NOMO-1 treated with dmso at 0.1 percent for 144 hours (cell line): ENCODE measurements at regions not wholly inside any gene's neighbourhood (a gene's known extent, or its start where the extent isn't known, plus 50 kb on each side); places are given as distances from the start of the nearest gene placed in this dataset.

Experiments used
- DNase-seq: peaks from one replicate; lab custom pipeline; 2025; ENCODE audit not compliant: unreplicated experiment; lab: John Stamatoyannopoulos, UW

- no peak for DNase-seq
Observed at GRCh38 chr14:101117543-101117942, 214.0 kb upstream of the RTL1 start.

- no peak for DNase-seq
Observed at GRCh38 chr14:101118233-101118632, 214.7 kb upstream of the RTL1 start.

GRCh38 chr14:101118746-101119591 is 215.4 kb upstream of the RTL1 start:
- DNase-seq, result no peak

- no peak for DNase-seq
Observed at GRCh38 chr14:101119830-101120571, 216.5 kb upstream of the RTL1 start.

- peak; percentile 83 for DNase-seq
Observed at GRCh38 chr14:101120641-101121507, 217.4 kb upstream of the RTL1 start.

DNA sequence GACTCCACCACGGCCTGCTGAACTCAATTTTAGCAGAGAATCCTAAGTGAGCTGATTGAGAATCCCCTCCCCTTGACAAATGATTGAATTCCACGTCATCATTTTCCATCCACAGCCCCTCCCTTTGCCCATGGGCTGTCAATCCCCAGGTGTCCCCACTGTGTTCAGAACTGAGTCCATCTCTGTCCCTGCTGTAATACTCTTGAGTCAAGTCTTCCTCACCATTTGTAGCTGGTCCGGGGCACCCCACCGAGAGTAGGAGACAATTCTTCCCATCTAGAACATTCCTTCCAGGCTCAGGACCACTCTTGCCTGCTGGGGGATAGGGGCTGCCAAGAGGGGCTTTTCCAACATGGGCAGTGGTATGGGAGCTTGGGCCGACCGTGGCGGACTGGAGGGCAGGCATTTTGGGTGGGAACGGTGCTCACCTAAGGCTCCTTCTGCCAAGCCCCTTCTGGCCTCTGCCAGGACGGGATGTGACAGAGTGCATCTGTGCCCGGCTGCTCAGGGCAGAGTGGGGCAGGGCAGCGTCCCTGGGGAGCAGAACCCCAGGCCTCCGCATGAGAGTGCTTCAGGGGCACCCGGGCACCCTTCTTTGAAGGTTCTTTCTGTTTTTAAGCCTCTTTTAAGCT is 218.1 kb upstream of the RTL1 start:
- no peak for DNase-seq

DNA sequence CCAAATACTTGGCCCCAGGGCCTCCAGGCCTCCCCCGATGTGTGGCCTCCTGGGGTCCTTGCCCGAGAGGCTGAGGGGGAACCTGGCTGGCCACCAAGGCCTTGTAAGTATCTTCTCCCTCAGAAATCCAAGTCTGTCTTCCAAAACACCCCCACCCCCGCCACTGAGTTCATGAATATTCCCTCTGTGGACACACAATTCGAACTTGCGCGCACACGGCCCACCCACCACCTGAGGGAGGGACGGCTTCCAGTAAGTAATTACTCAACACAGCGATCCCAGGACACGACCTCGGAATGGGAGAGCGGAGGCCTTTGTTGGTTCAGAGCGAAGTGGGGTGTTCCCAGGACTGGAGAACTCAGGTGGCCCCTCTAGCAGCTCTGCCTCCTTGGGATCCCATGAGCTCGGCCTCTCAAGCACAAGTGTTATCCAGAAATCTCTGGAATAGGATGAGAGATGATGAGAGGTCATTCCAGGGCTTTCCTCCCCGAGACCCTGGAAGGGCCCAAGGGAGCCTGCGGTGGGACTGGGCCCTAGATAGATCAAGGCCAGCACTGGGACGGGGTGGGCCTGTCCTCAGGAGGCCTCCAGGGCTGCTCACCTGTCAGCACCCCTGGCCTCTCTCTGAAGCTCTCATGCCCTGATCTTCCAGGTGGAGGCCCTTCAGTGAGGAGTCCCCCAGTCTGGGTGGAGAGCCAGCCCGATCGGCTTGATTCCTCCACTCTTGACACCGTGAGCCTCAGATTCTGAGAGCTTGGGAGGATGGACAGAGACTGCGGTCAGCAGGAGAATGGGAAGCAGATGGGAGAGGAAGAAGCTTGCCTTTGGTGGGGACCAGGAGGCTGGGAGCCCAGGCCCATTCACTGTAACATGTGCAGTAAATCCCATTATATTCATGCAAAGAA is 219.0 kb upstream of the RTL1 start:
- no peak for DNase-seq

- DNase-seq, result no peak
Observed at GRCh38 chr14:101123618-101124510, 220.3 kb upstream of the RTL1 start.

- no peak for DNase-seq
Observed at GRCh38 chr14:101124815-101125214, 221.3 kb upstream of the RTL1 start.

GRCh38 chr14:101125313-101125712 is 221.8 kb upstream of the RTL1 start:
- DNase-seq, result no peak

GRCh38 chr14:101125719-101126651 is 222.5 kb upstream of the RTL1 start:
- DNase-seq, result no peak

DNA sequence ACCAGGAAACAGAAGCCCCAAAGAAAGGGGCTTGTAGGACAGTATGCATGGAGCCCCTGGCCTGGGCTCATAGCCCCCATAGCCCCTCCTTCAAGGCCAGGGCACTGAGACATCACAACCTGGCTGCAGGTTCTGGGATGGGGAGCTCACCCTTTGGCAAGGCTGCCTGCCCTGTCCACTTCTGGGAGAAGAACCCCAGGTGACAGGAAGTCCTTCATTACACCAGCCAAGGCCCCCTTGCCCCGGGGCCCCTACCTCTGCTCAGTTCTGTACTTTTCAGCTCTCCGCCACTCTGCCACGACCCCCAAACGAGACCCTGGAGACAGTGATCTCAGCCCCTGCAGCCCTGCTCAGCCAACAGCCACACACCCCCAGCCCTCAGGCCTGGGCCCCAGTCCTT is 223.2 kb upstream of the RTL1 start:
- no peak for DNase-seq

DNA sequence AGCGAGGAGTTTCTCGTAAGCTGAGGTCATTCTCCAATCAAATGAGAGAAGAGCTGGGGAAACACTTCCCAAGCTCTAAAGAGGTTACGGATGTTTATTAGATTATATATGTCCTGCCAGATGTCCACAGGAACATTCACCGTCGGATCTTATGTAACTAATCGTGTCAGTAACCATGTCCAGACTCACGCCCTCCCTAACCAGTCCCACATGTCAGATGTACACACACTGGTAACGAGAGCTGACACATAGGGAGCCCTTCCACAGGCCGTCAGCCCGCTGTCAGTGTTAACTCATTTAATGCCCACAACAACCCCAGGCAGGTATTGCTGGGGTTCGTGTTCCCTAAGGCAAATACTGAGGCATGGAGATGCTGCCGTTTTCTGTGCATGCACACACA is 223.7 kb upstream of the RTL1 start:
- no peak for DNase-seq

GRCh38 chr14:101128478-101129321 is 225.2 kb upstream of the RTL1 start:
- no peak for DNase-seq

GRCh38 chr14:101129521-101130167 is 226.1 kb upstream of the RTL1 start:
- DNase-seq, result no peak

- DNase-seq, result no peak
Observed at GRCh38 chr14:101130861-101131260, 227.3 kb upstream of the RTL1 start.
